ENCODE measurements at regions not wholly inside any gene's neighbourhood (a gene's known extent, or its start where the extent isn't known, plus 50 kb on each side); places are given as distances from the start of the nearest gene placed in this dataset.

DNA sequence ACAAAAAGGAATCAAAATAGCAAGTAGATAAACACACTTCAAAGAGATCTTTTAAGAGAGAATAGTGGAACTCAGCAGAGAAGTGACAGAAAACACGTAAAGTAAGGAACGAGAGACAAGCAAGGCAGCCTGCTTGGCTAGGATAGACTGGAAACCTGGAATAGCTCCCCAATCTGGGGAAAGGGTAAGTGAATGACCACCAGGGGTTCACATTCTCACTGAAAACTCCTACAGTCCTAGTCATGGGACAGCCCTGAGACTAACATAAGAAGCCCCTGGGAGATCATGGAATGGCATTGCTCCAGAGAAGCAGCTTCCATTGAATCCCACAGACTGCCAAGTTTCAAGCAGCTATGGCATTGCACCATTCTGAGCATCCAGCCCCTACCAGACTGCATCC, 363.6 kb upstream of the ARPP21 start:
- TF ChIP-seq CTCF (IDR thresholded peaks at IDR 0.05) = no peak
- TF ChIP-seq POLR2A (IDR thresholded peaks at IDR 0.05) = no peak

Measured in lower leg skin (tissue), 3 donors.